HCT116 (cell line): ENCODE measurements at regions not wholly inside any gene's neighbourhood (a gene's known extent, or its start where the extent isn't known, plus 50 kb on each side); places are given as distances from the start of the nearest gene placed in this dataset.

Experiments used
- CTCF ChIP-seq, 3 experiments: fragments of 200-600 bp in 1 of 3; sonication (generic) in 1 of 3; IDR thresholded peaks in 2 of 3; conservative IDR thresholded peaks in 1 of 3; 2 replicates each; pipeline ENCODE4 v1.5.1; 2012 to 2017; ENCODE audit warnings: low read depth in 2 of 3, low read length in 2 of 3, antibody characterized with exemption in 1 of 3, borderline replicate concordance in 1 of 3, control low read depth in 1 of 3, mild to moderate bottlenecking in 1 of 3, mixed read lengths in 1 of 3, mixed run types in 1 of 3, moderate library complexity in 1 of 3; ENCODE audit not compliant: insufficient read depth in 1 of 3
- ELF1 ChIP-seq: IDR thresholded peaks from 2 replicates; pipeline ENCODE4 v1.6.1; 2012; ENCODE audit warnings: low read depth, borderline replicate concordance
- EZH2 ChIP-seq: fragments of 200-600 bp; sonication (generic); IDR thresholded peaks from 2 replicates; pipeline ENCODE4 v1.6.1; 2017; ENCODE audit warnings: antibody characterized with exemption, mixed run types
- EZH2phosphoT487 ChIP-seq: fragments of 200-600 bp; IDR thresholded peaks from 2 replicates; pipeline ENCODE4 v1.6.1; 2018; ENCODE audit warnings: antibody characterized with exemption, borderline replicate concordance
- JUND ChIP-seq: IDR thresholded peaks from 2 replicates; pipeline ENCODE4 v1.6.1; 2012
- MAX ChIP-seq: IDR thresholded peaks from 2 replicates; pipeline ENCODE4 v1.6.1; 2012
- POLR2A ChIP-seq: IDR thresholded peaks from 2 replicates; pipeline ENCODE4 v1.7.0; 2011; ENCODE audit warnings: borderline replicate concordance; ENCODE audit not compliant: insufficient read depth, insufficient read length; ENCODE audit errors: extremely low read depth
- POLR2AphosphoS5 ChIP-seq: IDR thresholded peaks from 2 replicates; pipeline ENCODE4 v1.6.1; 2011; ENCODE audit warnings: mild to moderate bottlenecking, low read depth, low read length, moderate library complexity
- REST ChIP-seq: IDR thresholded peaks from 2 replicates; pipeline ENCODE4 v1.6.1; 2012; ENCODE audit warnings: low read depth
- SRF ChIP-seq: IDR thresholded peaks from 2 replicates; pipeline ENCODE4 v1.6.1; 2012; ENCODE audit warnings: low read depth
- YY1 ChIP-seq: IDR thresholded peaks from 2 replicates; pipeline ENCODE4 v1.6.1; 2011; ENCODE audit warnings: low read length, low read depth, moderate library complexity, mild to moderate bottlenecking; ENCODE audit not compliant: insufficient replicate concordance; ENCODE audit errors: extremely low read depth
- ZBTB33 ChIP-seq: IDR thresholded peaks from 2 replicates; pipeline ENCODE4 v1.6.1; 2011; ENCODE audit warnings: mild to moderate bottlenecking, low read length, moderate library complexity; ENCODE audit not compliant: insufficient replicate concordance; ENCODE audit errors: extremely low read depth
- ZNF274 ChIP-seq: fragments of 200-500 bp; sonication (Bioruptor generic); IDR thresholded peaks from 2 replicates; pipeline ENCODE4 v1.6.1; 2014; ENCODE audit warnings: mild to moderate bottlenecking, low read depth, low read length, inconsistent platforms

- TF ChIP-seq JUND (no peak), REST (no peak), ELF1 (no peak), CTCF (IDR thresholded peaks at IDR 0.05 in 2 of 3, conservative IDR thresholded peaks at IDR 0.05 in 1 of 3; ENCODE audit: borderline replicate concordance in 1 of 3, insufficient read depth in 1 of 3, low read depth in 2 of 3, low read length in 2 of 3) (no peak), POLR2AphosphoS5 (no peak), POLR2A (no peak), ZNF274 (no peak), SRF (no peak), MAX (no peak), EZH2 (no peak), YY1 (no peak), EZH2phosphoT487 (no peak), ZBTB33 (no peak)
These were observed 211.4 kb upstream of the SGK1 start for GRCh38 chr6:134529305-134529704.
